Neural progenitor cell (in vitro differentiated cells): ENCODE measurements at regions not wholly inside any gene's neighbourhood (a gene's known extent, or its start where the extent isn't known, plus 50 kb on each side); places are given as distances from the start of the nearest gene placed in this dataset.

ENCODE experiments used
- CTCF ChIP-seq: fragments of 200-600 bp; sonication (generic); IDR thresholded peaks from 2 replicates; pipeline ENCODE4 v1.5.1; 2017; ENCODE audit warnings: antibody characterized with exemption, mild to moderate bottlenecking
- EZH2phosphoT487 ChIP-seq: fragments of 200-600 bp; sonication (generic); IDR thresholded peaks from 2 replicates; pipeline ENCODE4 v1.6.1; 2017; ENCODE audit warnings: antibody characterized with exemption

GRCh38 chr17:71173991-71174390 lies 946.8 kb upstream of the SOX9 start:
- TF ChIP-seq CTCF (no peak), EZH2phosphoT487 (no peak)
